ENCODE measurements at regions not wholly inside any gene's neighbourhood (a gene's known extent, or its start where the extent isn't known, plus 50 kb on each side); places are given as distances from the start of the nearest gene placed in this dataset.

- TF ChIP-seq CTCF (IDR thresholded peaks at IDR 0.05) (no peak), EZH2 (IDR thresholded peaks at IDR 0.05; ENCODE audit: borderline replicate concordance, insufficient read depth, low read depth, low read length, poor library complexity, severe bottlenecking) (no peak)
Observed at GRCh38 chr9:20187318-20187717, 398.5 kb upstream of the SLC24A2 start.

Data from B cell (primary cell).